WTC11 (cell line): ENCODE measurements at regions not wholly inside any gene's neighbourhood (a gene's known extent, or its start where the extent isn't known, plus 50 kb on each side); places are given as distances from the start of the nearest gene placed in this dataset.
A peak's percentile ranks its signal among the peaks of the same experiment; 100 is the strongest.

Experiments used
- ATAC-seq: fragments of 200-7000 bp; cut with Tn5 transposase; 2 replicates; pipeline ENCODE4 v1.10.0; 2021; ENCODE audit warnings: mild to moderate bottlenecking, moderate library complexity
- CTCF ChIA-PET: fragments of 300-600 bp; sonication (Branson Sonifier 250); formaldehyde crosslinking; loops from one replicate; lab custom pipeline; 2021; ENCODE audit warnings: antibody characterized with exemption; lab: Charles Lee
- POLR2A ChIA-PET: fragments of 350-600 bp; sonication (Branson Sonifier 250); formaldehyde crosslinking; loops from one replicate; lab custom pipeline; 2021; ENCODE audit warnings: antibody characterized with exemption; lab: Charles Lee
- DNase-seq: peaks from one replicate; pipeline ENCODE4 v3.0.0; 2021; ENCODE audit warnings: low spot score
- H3K27ac Mint-ChIP-seq: 2 replicates; pipeline ENCODE4 v1.8.0; 2021; ENCODE audit warnings: mixed read lengths
- H3K27me3 Mint-ChIP-seq: 2 replicates; pipeline ENCODE4 v1.8.0; 2021; ENCODE audit warnings: low read depth, mild to moderate bottlenecking, moderate library complexity, mixed read lengths
- H3K36me3 Mint-ChIP-seq: 2 replicates; pipeline ENCODE4 v1.8.0; 2021; ENCODE audit warnings: mixed read lengths
- H3K4me1 Mint-ChIP-seq: 2 replicates; pipeline ENCODE4 v1.8.0; 2022; ENCODE audit warnings: mixed read lengths
- H3K4me3 Mint-ChIP-seq: 2 replicates; pipeline ENCODE4 v1.8.0; 2021; ENCODE audit warnings: mild to moderate bottlenecking, moderate library complexity, mixed read lengths
- H3K9me3 Mint-ChIP-seq: 2 replicates; pipeline ENCODE4 v1.8.0; 2021; ENCODE audit warnings: mixed read lengths
- E2F1 ChIP-seq: sonication (generic); formaldehyde crosslinking; IDR thresholded peaks from 2 replicates; pipeline ENCODE4 v1.8.0; 2022; ENCODE audit warnings: mild to moderate bottlenecking, missing genetic modification reagents
- E2F4 ChIP-seq: sonication (generic); formaldehyde crosslinking; IDR thresholded peaks from 2 replicates; pipeline ENCODE4 v1.8.1; 2022; ENCODE audit warnings: low read depth, mild to moderate bottlenecking, moderate library complexity, missing genetic modification reagents, borderline replicate concordance
- ELF4 ChIP-seq: sonication (generic); formaldehyde crosslinking; IDR thresholded peaks from 2 replicates; pipeline ENCODE4 v1.8.1; 2022; ENCODE audit warnings: low read depth, mild to moderate bottlenecking, moderate library complexity, missing genetic modification reagents
- ESRRA ChIP-seq: sonication (generic); formaldehyde crosslinking; IDR thresholded peaks from 2 replicates; pipeline ENCODE4 v1.8.1; 2022; ENCODE audit warnings: mild to moderate bottlenecking, missing genetic modification reagents, borderline replicate concordance
- ETV6 ChIP-seq: sonication (generic); formaldehyde crosslinking; IDR thresholded peaks from 2 replicates; pipeline ENCODE4 v1.8.1; 2022; ENCODE audit warnings: mild to moderate bottlenecking, missing genetic modification reagents
- FOXJ3 ChIP-seq: sonication (generic); formaldehyde crosslinking; IDR thresholded peaks from 2 replicates; pipeline ENCODE4 v1.9.0; 2021; ENCODE audit warnings: missing genetic modification reagents, mild to moderate bottlenecking, borderline replicate concordance
- GRHL2 ChIP-seq: fragments of 250-450 bp; sonication (Bioruptor Pico); IDR thresholded peaks from 2 replicates; pipeline ENCODE4 v1.8.0; 2022; ENCODE audit warnings: mild to moderate bottlenecking, moderate library complexity; ENCODE audit not compliant: insufficient replicate concordance, severe bottlenecking
- JUN ChIP-seq: sonication (generic); formaldehyde crosslinking; IDR thresholded peaks from 2 replicates; pipeline ENCODE4 v1.8.0; 2023; ENCODE audit warnings: mild to moderate bottlenecking, missing genetic modification reagents
- MXD4 ChIP-seq: fragments of 250-450 bp; sonication (Bioruptor Pico); IDR thresholded peaks from 2 replicates; pipeline ENCODE4 v1.8.0; 2021; ENCODE audit warnings: mild to moderate bottlenecking, moderate library complexity, borderline replicate concordance
- NFE2L1 ChIP-seq: sonication (generic); formaldehyde crosslinking; IDR thresholded peaks from 2 replicates; pipeline ENCODE4 v1.8.1; 2023; ENCODE audit warnings: missing genetic modification reagents
- SMAD3 ChIP-seq: sonication (generic); formaldehyde crosslinking; IDR thresholded peaks from 2 replicates; pipeline ENCODE4 v1.8.0; 2022; ENCODE audit warnings: missing genetic modification reagents, mild to moderate bottlenecking, borderline replicate concordance
- SMAD4 ChIP-seq: sonication (generic); formaldehyde crosslinking; IDR thresholded peaks from 2 replicates; pipeline ENCODE4 v1.8.0; 2022; ENCODE audit warnings: mild to moderate bottlenecking, missing genetic modification reagents
- TEAD1 ChIP-seq: sonication (generic); formaldehyde crosslinking; IDR thresholded peaks from 2 replicates; pipeline ENCODE4 v1.8.0; 2022; ENCODE audit warnings: mild to moderate bottlenecking, missing genetic modification reagents
- TEAD4 ChIP-seq: sonication (generic); formaldehyde crosslinking; IDR thresholded peaks from 2 replicates; pipeline ENCODE4 v1.8.0; 2022; ENCODE audit warnings: mild to moderate bottlenecking, missing genetic modification reagents
- ZNF121 ChIP-seq: sonication (generic); formaldehyde crosslinking; IDR thresholded peaks from 2 replicates; pipeline ENCODE4 v1.8.0; 2023; ENCODE audit warnings: missing genetic modification reagents
- ZNF138 ChIP-seq: sonication (generic); formaldehyde crosslinking; conservative IDR thresholded peaks from 2 replicates; pipeline ENCODE4 v1.8.1; 2022; ENCODE audit warnings: mild to moderate bottlenecking, moderate library complexity, missing genetic modification reagents
- TF ChIP-seq, protein P1 (sequence below): fragments of 200-600 bp; IDR thresholded peaks from 2 replicates; pipeline ENCODE4 v1.8.0; 2022; ENCODE audit warnings: antibody characterized with exemption
- TF ChIP-seq, protein P2 (sequence below): fragments of 250-450 bp; sonication (Bioruptor Pico); IDR thresholded peaks from 2 replicates; pipeline ENCODE4 v1.9.0; 2021; ENCODE audit warnings: mild to moderate bottlenecking
- TF ChIP-seq, protein P3 (sequence below): sonication (generic); formaldehyde crosslinking; conservative IDR thresholded peaks from 2 replicates; pipeline ENCODE4 v1.8.1; 2023; ENCODE audit warnings: mild to moderate bottlenecking, low read depth, missing genetic modification reagents, moderate library complexity

DNA sequence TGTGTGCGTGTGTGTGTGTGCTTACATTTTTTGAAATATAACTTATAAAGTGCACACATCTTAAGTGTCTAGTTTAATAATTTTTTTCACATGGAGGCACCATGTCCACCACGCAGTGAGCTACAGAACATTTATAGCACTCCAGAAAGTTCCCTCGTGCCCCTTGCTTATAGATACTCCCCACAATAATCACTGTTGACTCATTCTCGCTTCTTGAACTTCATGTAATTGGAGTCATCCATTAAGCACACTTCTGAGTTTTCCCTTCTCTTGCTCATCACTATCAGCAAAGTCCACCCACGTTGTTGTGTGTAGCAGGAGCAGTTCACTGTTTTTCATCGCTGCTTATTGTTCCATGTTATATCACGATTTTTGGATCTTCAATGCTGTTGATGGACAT lies 78.4 kb upstream of the DISP3 start (continued):
- no peak for TF ChIP-seq FOXJ3
- no peak for TF ChIP-seq ESRRA

GRCh38 chr1:11406845-11407244 lies 72.1 kb upstream of the DISP3 start:
- H3K4me1 Mint-ChIP-seq: 0 out of 2 replicates have a peak, but pooled peaks cover 4% of the 10 kb centered on the region
- no peak for TF ChIP-seq NFE2L1 (CRISPR knock-in tag)
- TF ChIP-seq, protein P1, sequence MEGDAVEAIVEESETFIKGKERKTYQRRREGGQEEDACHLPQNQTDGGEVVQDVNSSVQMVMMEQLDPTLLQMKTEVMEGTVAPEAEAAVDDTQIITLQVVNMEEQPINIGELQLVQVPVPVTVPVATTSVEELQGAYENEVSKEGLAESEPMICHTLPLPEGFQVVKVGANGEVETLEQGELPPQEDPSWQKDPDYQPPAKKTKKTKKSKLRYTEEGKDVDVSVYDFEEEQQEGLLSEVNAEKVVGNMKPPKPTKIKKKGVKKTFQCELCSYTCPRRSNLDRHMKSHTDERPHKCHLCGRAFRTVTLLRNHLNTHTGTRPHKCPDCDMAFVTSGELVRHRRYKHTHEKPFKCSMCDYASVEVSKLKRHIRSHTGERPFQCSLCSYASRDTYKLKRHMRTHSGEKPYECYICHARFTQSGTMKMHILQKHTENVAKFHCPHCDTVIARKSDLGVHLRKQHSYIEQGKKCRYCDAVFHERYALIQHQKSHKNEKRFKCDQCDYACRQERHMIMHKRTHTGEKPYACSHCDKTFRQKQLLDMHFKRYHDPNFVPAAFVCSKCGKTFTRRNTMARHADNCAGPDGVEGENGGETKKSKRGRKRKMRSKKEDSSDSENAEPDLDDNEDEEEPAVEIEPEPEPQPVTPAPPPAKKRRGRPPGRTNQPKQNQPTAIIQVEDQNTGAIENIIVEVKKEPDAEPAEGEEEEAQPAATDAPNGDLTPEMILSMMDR: no peak
- TF ChIP-seq E2F4 (CRISPR knock-in tag): no peak
- TF ChIP-seq ZNF138: no peak
- no peak for TF ChIP-seq TEAD4
- no peak for TF ChIP-seq JUN
- no peak for TF ChIP-seq SMAD4 (CRISPR knock-in tag)
- TF ChIP-seq, protein P2, sequence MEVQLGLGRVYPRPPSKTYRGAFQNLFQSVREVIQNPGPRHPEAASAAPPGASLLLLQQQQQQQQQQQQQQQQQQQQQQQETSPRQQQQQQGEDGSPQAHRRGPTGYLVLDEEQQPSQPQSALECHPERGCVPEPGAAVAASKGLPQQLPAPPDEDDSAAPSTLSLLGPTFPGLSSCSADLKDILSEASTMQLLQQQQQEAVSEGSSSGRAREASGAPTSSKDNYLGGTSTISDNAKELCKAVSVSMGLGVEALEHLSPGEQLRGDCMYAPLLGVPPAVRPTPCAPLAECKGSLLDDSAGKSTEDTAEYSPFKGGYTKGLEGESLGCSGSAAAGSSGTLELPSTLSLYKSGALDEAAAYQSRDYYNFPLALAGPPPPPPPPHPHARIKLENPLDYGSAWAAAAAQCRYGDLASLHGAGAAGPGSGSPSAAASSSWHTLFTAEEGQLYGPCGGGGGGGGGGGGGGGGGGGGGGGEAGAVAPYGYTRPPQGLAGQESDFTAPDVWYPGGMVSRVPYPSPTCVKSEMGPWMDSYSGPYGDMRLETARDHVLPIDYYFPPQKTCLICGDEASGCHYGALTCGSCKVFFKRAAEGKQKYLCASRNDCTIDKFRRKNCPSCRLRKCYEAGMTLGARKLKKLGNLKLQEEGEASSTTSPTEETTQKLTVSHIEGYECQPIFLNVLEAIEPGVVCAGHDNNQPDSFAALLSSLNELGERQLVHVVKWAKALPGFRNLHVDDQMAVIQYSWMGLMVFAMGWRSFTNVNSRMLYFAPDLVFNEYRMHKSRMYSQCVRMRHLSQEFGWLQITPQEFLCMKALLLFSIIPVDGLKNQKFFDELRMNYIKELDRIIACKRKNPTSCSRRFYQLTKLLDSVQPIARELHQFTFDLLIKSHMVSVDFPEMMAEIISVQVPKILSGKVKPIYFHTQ: no peak
- no peak for TF ChIP-seq GRHL2 (CRISPR knock-in tag)
- no peak for TF ChIP-seq SMAD3 (CRISPR knock-in tag)
- no peak for TF ChIP-seq E2F1 (CRISPR knock-in tag)
- no peak for TF ChIP-seq ETV6 (CRISPR knock-in tag)
- TF ChIP-seq ZNF121 (CRISPR knock-in tag): no peak
- H3K4me3 Mint-ChIP-seq: no peak overlapping the region

DNA sequence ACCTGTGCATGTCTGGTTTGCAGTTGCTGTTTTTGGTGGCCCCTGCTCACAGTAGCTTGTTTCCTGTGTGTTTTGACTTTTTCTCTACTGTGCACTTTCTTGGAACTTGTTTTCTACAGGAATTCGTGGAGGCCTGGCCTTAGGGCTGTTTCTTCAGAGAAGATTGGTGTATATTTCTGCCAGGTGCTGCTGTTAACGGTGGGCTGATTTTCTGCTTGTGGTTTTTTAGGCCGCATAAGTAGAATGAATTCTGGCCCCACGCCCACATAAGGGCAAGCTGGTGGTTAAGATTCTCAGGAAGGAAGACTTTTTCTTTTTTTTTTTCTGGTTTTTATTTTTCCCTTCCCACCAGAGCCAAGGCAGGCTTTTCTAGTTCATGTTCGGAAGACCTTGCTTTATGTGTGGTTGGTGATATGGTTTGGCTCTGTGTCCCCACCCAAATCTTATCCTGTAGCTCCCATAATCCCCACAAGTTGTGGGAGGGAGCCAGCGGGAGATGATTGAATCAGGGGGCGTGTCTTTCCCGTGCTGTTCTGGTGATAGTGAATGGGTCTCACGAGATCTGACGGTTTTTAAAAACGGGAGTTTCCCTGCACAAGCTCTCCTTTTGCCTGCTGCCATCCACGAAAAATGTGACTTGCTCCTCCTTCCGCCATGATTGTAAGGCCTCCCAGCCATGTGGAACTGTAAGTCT lies 71.5 kb upstream of the DISP3 start:
- no peak for DNase-seq
- peaks cover 12% of the 10 kb centered on the region for H3K36me3 Mint-ChIP-seq
- peaks cover 15% of the 10 kb centered on the region for H3K9me3 Mint-ChIP-seq
- no peak overlapping the region for H3K4me3 Mint-ChIP-seq
- ChIA-PET CTCF (interaction anchor here (0.7 kb wide), 1 partner anchor 68 kb away, joined by 3 read pairs; no protein-coding TSS in a partner anchor), POLR2A (no interaction called here)
- ATAC-seq: no peak
- peaks cover 5% of the 10 kb centered on the region; the same call in 1 of the 2 replicates for H3K4me1 Mint-ChIP-seq
- H3K27ac Mint-ChIP-seq: peak overlapping the region; percentile 7; the same call in 1 of the 2 replicates
- H3K27me3 Mint-ChIP-seq: no peaks in the 10 kb centered on the region; the same call in 1 of the 2 replicates
- TF ChIP-seq ZNF138 (no peak), ELF4 (CRISPR knock-in tag) (no peak), ZNF121 (CRISPR knock-in tag) (no peak), TEAD1 (CRISPR knock-in tag) (no peak), MXD4 (CRISPR knock-in tag) (no peak), SMAD4 (CRISPR knock-in tag) (no peak), GRHL2 (CRISPR knock-in tag) (no peak)
- TF ChIP-seq, protein P1: no peak
- TF ChIP-seq, protein P3, sequence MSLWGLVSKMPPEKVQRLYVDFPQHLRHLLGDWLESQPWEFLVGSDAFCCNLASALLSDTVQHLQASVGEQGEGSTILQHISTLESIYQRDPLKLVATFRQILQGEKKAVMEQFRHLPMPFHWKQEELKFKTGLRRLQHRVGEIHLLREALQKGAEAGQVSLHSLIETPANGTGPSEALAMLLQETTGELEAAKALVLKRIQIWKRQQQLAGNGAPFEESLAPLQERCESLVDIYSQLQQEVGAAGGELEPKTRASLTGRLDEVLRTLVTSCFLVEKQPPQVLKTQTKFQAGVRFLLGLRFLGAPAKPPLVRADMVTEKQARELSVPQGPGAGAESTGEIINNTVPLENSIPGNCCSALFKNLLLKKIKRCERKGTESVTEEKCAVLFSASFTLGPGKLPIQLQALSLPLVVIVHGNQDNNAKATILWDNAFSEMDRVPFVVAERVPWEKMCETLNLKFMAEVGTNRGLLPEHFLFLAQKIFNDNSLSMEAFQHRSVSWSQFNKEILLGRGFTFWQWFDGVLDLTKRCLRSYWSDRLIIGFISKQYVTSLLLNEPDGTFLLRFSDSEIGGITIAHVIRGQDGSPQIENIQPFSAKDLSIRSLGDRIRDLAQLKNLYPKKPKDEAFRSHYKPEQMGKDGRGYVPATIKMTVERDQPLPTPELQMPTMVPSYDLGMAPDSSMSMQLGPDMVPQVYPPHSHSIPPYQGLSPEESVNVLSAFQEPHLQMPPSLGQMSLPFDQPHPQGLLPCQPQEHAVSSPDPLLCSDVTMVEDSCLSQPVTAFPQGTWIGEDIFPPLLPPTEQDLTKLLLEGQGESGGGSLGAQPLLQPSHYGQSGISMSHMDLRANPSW (CRISPR knock-in tag): no peak

More at GRCh38 chr1:11406845-11407244, 72.1 kb upstream of the DISP3 start:
- peaks cover 12% of the 10 kb centered on the region for H3K36me3 Mint-ChIP-seq
- H3K27me3 Mint-ChIP-seq: no peaks in the 10 kb centered on the region; the same call in 1 of the 2 replicates
- ChIA-PET CTCF (no interaction called here), POLR2A (no interaction called here)
- peaks cover 19% of the 10 kb centered on the region for H3K9me3 Mint-ChIP-seq
- ATAC-seq (no peak), DNase-seq (no peak)
- no peak overlapping the region for H3K27ac Mint-ChIP-seq
